Nucleus accumbens (tissue), 56 donors: ENCODE measurements at regions not wholly inside any gene's neighbourhood (a gene's known extent, or its start where the extent isn't known, plus 50 kb on each side); places are given as distances from the start of the nearest gene placed in this dataset.
A peak's percentile ranks its signal among the peaks of the same experiment; 100 is the strongest.
"Not testable (repeated sequence)": the region's sequence is repeated elsewhere in the genome, so short reads cannot be mapped to it uniquely, and the experiment has no call there.

Experiments
- DNase-seq, 56 donors: peaks; one replicate each; lab custom pipeline; 2025; lab: John Stamatoyannopoulos, UW

- no peak for DNase-seq
These were observed 99.1 kb upstream of the IRAK1BP1 start for GRCh38 chr6:78768271-78768670.

DNA sequence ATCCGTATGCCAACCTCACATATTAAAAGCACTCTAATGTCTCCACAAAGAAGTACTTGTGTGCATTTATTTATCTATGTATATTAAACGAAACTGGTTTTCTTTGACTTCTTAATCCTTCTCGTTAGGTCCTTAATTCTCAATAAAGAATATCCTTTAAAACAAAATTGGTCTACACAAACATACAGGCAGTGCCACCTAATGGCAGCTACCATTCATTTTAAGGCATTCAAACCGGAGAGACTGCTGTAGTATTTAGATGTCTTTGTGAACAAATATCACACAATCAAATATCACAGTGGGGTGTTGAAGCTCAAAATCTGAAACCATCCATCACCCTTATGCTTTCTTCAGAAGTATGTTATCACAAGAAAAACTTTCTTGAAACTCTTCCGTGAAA, 96.6 kb upstream of the IRAK1BP1 start:
- DNase-seq, result no peak

- no peak for DNase-seq
These were observed 95.8 kb upstream of the IRAK1BP1 start for GRCh38 chr6:78771586-78771985.

GRCh38 chr6:78781001-78781400, 86.3 kb upstream of the IRAK1BP1 start:
- no peak for DNase-seq

- not testable (repeated sequence) for DNase-seq
These were observed 84.0 kb upstream of the IRAK1BP1 start for GRCh38 chr6:78783366-78783765.

- no peak for DNase-seq
These were observed 70.1 kb upstream of the IRAK1BP1 start for GRCh38 chr6:78797270-78797669.

DNA sequence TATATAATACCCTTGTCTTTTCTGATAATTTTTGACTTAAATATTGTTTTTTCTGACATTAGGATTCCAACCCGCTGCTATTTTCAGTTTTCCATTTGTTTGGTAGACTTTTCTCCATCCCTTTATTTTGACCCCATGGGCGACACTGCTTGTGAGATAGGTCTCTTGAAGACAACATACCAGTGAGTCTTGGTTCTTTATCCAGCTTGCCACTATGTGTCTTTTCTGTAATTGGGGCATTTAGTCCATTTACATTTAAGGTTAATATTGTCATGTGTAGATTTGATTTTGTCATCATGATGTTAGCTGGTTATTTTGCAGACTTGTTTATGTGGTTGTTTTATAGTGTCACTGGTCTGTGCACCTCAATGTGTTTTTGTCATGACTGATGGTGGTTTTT, 67.7 kb upstream of the IRAK1BP1 start:
- no peak for DNase-seq

DNA sequence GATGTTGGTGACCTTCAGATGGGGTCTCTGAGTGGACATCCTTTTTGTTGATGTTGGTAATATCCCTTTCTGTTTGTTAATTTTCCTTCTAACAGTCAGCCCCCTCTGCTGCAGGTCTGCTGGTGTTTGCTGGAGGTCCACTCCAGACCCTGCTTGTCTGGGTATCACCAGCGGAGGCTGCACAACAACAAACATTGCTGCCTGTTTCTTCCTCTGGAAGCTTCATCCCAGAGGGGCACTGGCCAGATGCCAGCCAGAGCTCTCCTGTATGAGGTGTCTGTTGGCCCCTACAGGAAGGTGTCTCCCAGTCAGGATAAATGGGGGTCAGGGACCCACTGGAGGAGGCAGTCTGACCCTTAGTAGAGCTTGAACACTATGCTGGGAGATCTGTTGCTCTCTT, 60.6 kb upstream of the IRAK1BP1 start:
- DNase-seq, result not testable (repeated sequence)

GRCh38 chr6:78807655-78808355, 59.5 kb upstream of the IRAK1BP1 start:
- DNase-seq, result not testable (repeated sequence)

DNA sequence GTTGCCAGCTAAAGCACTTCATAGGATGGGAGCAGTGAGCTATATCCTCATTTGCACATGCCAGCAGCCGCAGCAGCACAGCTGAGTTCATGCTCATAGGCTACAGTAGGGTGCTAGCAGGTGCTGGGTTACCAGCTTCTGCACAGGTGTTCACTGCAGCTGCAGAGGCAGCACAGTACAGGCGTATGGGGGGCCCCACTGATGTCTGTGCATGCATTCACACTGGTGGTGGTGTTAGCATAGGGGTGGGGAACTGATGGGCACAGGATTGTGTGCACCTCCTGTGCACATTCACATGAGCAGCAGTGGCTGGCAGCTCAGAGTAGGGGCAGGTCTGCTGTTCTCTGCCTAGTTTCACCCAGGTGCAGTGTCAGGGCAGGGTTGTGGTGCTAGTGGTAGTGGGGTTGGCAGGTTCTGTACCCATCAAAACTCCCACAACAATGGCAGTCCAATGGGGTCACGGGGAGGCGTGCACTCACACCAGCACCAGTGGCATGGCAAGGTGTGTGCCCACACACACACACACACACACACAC, 58.9 kb upstream of the IRAK1BP1 start:
- DNase-seq, result no peak

DNA sequence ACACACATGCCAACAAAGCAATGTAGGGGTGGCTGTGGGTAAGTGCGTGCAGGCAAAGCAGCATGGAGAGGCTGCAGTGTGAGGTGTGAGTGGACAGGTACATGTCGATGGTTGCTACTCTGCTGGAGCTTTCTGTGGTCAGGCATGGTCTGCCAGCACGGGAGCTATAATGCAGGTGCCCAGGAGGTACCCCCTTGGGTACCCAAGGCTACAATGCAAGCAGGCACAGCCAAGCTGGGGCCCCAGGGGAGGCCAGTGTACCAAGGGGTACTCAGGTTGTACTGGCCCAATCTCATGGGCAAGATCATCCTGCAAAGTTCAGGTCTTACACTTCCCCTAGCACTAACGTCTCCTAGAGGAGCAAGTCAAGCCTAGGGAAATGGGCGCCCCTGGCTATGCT, 58.4 kb upstream of the IRAK1BP1 start:
- DNase-seq, result no peak

DNA sequence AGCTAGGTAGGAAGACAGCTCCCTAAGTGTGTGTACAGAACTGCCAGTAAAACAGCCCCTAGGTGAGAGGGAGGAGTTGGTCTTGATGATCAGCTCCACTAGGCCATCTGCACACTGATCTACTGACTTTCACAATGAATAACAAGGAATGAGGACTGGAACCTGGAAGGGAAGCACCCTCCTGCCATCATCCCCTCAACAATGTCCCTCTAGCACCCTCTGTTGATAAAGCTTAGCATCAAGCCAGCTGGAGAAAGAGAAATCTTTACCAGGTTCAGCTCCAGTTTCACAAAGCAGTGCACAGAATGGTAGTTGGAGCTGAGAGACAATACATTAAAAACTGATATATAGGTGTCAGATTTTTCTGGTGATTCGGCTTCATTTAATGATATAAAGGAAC, 57.2 kb upstream of the IRAK1BP1 start:
- DNase-seq, result peak in 4 of 56 donors; percentile 5 to 9 (median 6)

- DNase-seq, result no peak
These were observed 56.7 kb upstream of the IRAK1BP1 start for GRCh38 chr6:78810698-78811097.
